Fibroblast of lung (primary cell): ENCODE measurements at regions not wholly inside any gene's neighbourhood (a gene's known extent, or its start where the extent isn't known, plus 50 kb on each side); places are given as distances from the start of the nearest gene placed in this dataset.

Experiments used
- EZH2 ChIP-seq: IDR thresholded peaks from 2 replicates; pipeline ENCODE4 v1.5.1; 2012; ENCODE audit warnings: low read length, control low read depth, mild to moderate bottlenecking; ENCODE audit errors: missing control alignments
- TF ChIP-seq, protein P1 (sequence below), 2 donors: IDR thresholded peaks in 1 of 2; conservative IDR thresholded peaks in 1 of 2; 1 replicate in 1 of 2; 2 replicates in 1 of 2; pipeline ENCODE4 v1.5.1; 2011 to 2012; ENCODE audit warnings: low read length in 2 of 2, control low read depth in 1 of 2, inconsistent platforms in 1 of 2, low read depth in 1 of 2, mild to moderate bottlenecking in 1 of 2

DNA sequence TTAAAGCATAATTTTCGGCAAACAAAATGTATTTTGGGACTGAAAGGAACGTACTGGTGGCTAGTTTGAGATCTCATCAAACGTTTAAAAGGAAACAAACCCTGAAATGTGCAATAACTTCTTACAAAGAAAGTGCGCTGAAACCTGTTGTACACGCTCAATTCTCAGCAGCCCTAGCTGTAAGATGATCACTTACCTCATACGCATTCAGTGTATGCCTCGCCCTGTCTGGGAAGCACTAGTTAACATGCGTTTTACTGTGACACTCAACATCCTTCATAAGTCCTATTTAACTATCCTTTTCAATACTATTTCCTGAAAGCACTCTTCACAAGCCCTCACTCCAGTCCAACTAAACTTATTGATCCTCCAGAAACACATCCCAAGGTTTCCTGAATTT is 485.0 kb upstream of the EDIL3 start:
- TF ChIP-seq, protein P1, sequence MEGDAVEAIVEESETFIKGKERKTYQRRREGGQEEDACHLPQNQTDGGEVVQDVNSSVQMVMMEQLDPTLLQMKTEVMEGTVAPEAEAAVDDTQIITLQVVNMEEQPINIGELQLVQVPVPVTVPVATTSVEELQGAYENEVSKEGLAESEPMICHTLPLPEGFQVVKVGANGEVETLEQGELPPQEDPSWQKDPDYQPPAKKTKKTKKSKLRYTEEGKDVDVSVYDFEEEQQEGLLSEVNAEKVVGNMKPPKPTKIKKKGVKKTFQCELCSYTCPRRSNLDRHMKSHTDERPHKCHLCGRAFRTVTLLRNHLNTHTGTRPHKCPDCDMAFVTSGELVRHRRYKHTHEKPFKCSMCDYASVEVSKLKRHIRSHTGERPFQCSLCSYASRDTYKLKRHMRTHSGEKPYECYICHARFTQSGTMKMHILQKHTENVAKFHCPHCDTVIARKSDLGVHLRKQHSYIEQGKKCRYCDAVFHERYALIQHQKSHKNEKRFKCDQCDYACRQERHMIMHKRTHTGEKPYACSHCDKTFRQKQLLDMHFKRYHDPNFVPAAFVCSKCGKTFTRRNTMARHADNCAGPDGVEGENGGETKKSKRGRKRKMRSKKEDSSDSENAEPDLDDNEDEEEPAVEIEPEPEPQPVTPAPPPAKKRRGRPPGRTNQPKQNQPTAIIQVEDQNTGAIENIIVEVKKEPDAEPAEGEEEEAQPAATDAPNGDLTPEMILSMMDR (conservative IDR thresholded peaks at IDR 0.05 in 1 of 2, IDR thresholded peaks at IDR 0.05 in 1 of 2; ENCODE audit: low read depth in 1 of 2, low read length in 2 of 2), result no peak
- no peak for TF ChIP-seq EZH2
